Peyer's patch (tissue), 4 donors: ENCODE measurements at regions not wholly inside any gene's neighbourhood (a gene's known extent, or its start where the extent isn't known, plus 50 kb on each side); places are given as distances from the start of the nearest gene placed in this dataset.

Source experiments
- POLR2A ChIP-seq, 2 donors: fragments of 450-650 bp; IDR thresholded peaks; one replicate each; pipeline ENCODE4 v1.5.1; 2017; ENCODE audit warnings: antibody characterized with exemption in 2 of 2, mild to moderate bottlenecking in 2 of 2, moderate library complexity in 2 of 2
- TF ChIP-seq, protein P1 (sequence below), 6 experiments: fragments of 450-650 bp in 4 of 6; fragments of 200-600 bp in 2 of 6; sonication (generic) in 1 of 6; IDR thresholded peaks; one replicate each; pipeline ENCODE4 v1.5.1; 2017 to 2019; ENCODE audit warnings: antibody characterized with exemption in 6 of 6, mild to moderate bottlenecking in 3 of 6, moderate library complexity in 1 of 6

- no peak for TF ChIP-seq POLR2A (IDR thresholded peaks at IDR 0.05)
- TF ChIP-seq, protein P1, sequence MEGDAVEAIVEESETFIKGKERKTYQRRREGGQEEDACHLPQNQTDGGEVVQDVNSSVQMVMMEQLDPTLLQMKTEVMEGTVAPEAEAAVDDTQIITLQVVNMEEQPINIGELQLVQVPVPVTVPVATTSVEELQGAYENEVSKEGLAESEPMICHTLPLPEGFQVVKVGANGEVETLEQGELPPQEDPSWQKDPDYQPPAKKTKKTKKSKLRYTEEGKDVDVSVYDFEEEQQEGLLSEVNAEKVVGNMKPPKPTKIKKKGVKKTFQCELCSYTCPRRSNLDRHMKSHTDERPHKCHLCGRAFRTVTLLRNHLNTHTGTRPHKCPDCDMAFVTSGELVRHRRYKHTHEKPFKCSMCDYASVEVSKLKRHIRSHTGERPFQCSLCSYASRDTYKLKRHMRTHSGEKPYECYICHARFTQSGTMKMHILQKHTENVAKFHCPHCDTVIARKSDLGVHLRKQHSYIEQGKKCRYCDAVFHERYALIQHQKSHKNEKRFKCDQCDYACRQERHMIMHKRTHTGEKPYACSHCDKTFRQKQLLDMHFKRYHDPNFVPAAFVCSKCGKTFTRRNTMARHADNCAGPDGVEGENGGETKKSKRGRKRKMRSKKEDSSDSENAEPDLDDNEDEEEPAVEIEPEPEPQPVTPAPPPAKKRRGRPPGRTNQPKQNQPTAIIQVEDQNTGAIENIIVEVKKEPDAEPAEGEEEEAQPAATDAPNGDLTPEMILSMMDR (IDR thresholded peaks at IDR 0.05), result no peak
Observed at GRCh38 chr2:16247326-16248122, 307.2 kb downstream of the MYCN start.
